Osteoblast (primary cell): ENCODE measurements at regions not wholly inside any gene's neighbourhood (a gene's known extent, or its start where the extent isn't known, plus 50 kb on each side); places are given as distances from the start of the nearest gene placed in this dataset.

Experiments used
- DNase-seq: peaks from one replicate; pipeline ENCODE4 v3.0.0; 2011; ENCODE audit warnings: low spot score, mixed read lengths; ENCODE audit not compliant: insufficient read length; ENCODE audit errors: missing footprints
- H2AFZ ChIP-seq: 2 replicates; pipeline ENCODE4 v1.6.0; 2011; ENCODE audit warnings: mild to moderate bottlenecking, low read length
- H3K27ac ChIP-seq: 2 replicates; pipeline ENCODE4 v1.5.1; 2011; ENCODE audit warnings: mild to moderate bottlenecking, low read depth, low read length, moderate library complexity
- H3K27me3 ChIP-seq: 2 replicates; pipeline ENCODE4 v1.6.0; 2012; ENCODE audit warnings: mild to moderate bottlenecking, control low read depth, inconsistent platforms, low read length, moderate library complexity; ENCODE audit not compliant: insufficient read depth
- H3K36me3 ChIP-seq: 2 replicates; pipeline ENCODE4 v1.5.1; 2011; ENCODE audit warnings: mild to moderate bottlenecking, low read length, control low read depth, moderate library complexity; ENCODE audit not compliant: insufficient read depth
- H3K4me1 ChIP-seq: 2 replicates; pipeline ENCODE4 v1.5.1; 2011; ENCODE audit warnings: mild to moderate bottlenecking, low read length, control low read depth, moderate library complexity; ENCODE audit not compliant: insufficient read depth
- H3K4me2 ChIP-seq: 2 replicates; pipeline ENCODE4 v1.6.0; 2011; ENCODE audit warnings: mild to moderate bottlenecking, low read length; ENCODE audit not compliant: insufficient read depth
- H3K4me3 ChIP-seq: fragments of 200-600 bp; sonication (generic); 3 replicates; pipeline ENCODE4 v1.5.1; 2012; ENCODE audit warnings: mild to moderate bottlenecking, low read length, inconsistent platforms; ENCODE audit not compliant: insufficient read depth
- H3K79me2 ChIP-seq: 2 replicates; pipeline ENCODE4 v1.6.0; 2012; ENCODE audit warnings: mild to moderate bottlenecking, low read length, control low read depth, inconsistent platforms; ENCODE audit not compliant: insufficient read depth
- H3K9me3 ChIP-seq: 2 replicates; pipeline ENCODE4 v1.5.1; 2011; ENCODE audit warnings: low read depth, low read length, control low read depth
- H4K20me1 ChIP-seq: 2 replicates; pipeline ENCODE4 v1.6.0; 2012; ENCODE audit warnings: mild to moderate bottlenecking, low read length, control low read depth; ENCODE audit not compliant: insufficient read depth
- CTCF ChIP-seq: IDR thresholded peaks from 2 replicates; pipeline ENCODE4 v1.5.1; 2011; ENCODE audit warnings: mild to moderate bottlenecking, low read depth, low read length, moderate library complexity; ENCODE audit errors: extremely low read depth

- H3K36me3 ChIP-seq = no peaks in the 10 kb centered on the region
- peaks cover 31% of the 10 kb centered on the region for H4K20me1 ChIP-seq
- H3K4me3 ChIP-seq = no peak overlapping the region
- DNase-seq = no peak
- no peaks in the 10 kb centered on the region for H3K9me3 ChIP-seq
- H2AFZ ChIP-seq = no peak overlapping the region
- H3K27ac ChIP-seq = no peak overlapping the region
- H3K4me2 ChIP-seq = no peak overlapping the region
- H3K4me1 ChIP-seq = no peaks in the 10 kb centered on the region
- no peaks in the 10 kb centered on the region for H3K79me2 ChIP-seq
- TF ChIP-seq CTCF = no peak
- H3K27me3 ChIP-seq = no peaks in the 10 kb centered on the region
Measured at GRCh38 chr16:85479972-85480726, 133.0 kb upstream of the GSE1 start.

GRCh38 chr16:85480727-85481101 is 132.4 kb upstream of the GSE1 start:
- H3K27me3 ChIP-seq = no peaks in the 10 kb centered on the region
- peaks cover 31% of the 10 kb centered on the region for H4K20me1 ChIP-seq

GRCh38 chr16:85481206-85481605 is 131.9 kb upstream of the GSE1 start:
- Histone ChIP-seq H3K79me2 (no peaks in the 10 kb centered on the region), H3K36me3 (no peaks in the 10 kb centered on the region), H2AFZ (no peak overlapping the region), H3K9me3 (no peaks in the 10 kb centered on the region), H3K4me1 (no peaks in the 10 kb centered on the region), H3K4me2 (no peak overlapping the region), H3K27ac (no peak overlapping the region), H3K27me3 (no peaks in the 10 kb centered on the region), H3K4me3 (no peak overlapping the region), H4K20me1 (peaks cover 31% of the 10 kb centered on the region)
- no peak for DNase-seq
- TF ChIP-seq CTCF = no peak

More at GRCh38 chr16:85480727-85481101, 132.4 kb upstream of the GSE1 start:
- DNase-seq = no peak
- Histone ChIP-seq H3K4me1 (no peaks in the 10 kb centered on the region), H3K79me2 (no peaks in the 10 kb centered on the region), H3K36me3 (no peaks in the 10 kb centered on the region), H3K9me3 (no peaks in the 10 kb centered on the region), H3K4me2 (no peak overlapping the region), H2AFZ (no peak overlapping the region), H3K4me3 (no peak overlapping the region), H3K27ac (no peak overlapping the region)
- no peak for TF ChIP-seq CTCF

- Histone ChIP-seq H3K4me1 (no peaks in the 10 kb centered on the region), H4K20me1 (peaks cover 33% of the 10 kb centered on the region), H3K27ac (no peak overlapping the region), H3K9me3 (no peaks in the 10 kb centered on the region), H3K4me3 (no peak overlapping the region), H3K36me3 (no peaks in the 10 kb centered on the region), H2AFZ (no peak overlapping the region), H3K27me3 (no peaks in the 10 kb centered on the region), H3K4me2 (no peak overlapping the region), H3K79me2 (no peaks in the 10 kb centered on the region)
- no peak for DNase-seq
- no peak for TF ChIP-seq CTCF
Measured at GRCh38 chr16:85481738-85482137, 131.4 kb upstream of the GSE1 start.
